Ectodermal cell (in vitro differentiated cells): ENCODE measurements at regions not wholly inside any gene's neighbourhood (a gene's known extent, or its start where the extent isn't known, plus 50 kb on each side); places are given as distances from the start of the nearest gene placed in this dataset.

Experiments used
- H3K27ac ChIP-seq: 2 replicates; pipeline ENCODE4 v1.7.0; 2013; ENCODE audit warnings: mild to moderate bottlenecking, low read depth, low read length; ENCODE audit not compliant: insufficient read depth, poor library complexity, severe bottlenecking
- H3K27me3 ChIP-seq: 2 replicates; pipeline ENCODE4 v1.7.0; 2013; ENCODE audit warnings: mild to moderate bottlenecking, low read length; ENCODE audit not compliant: insufficient read depth, control insufficient read depth, poor library complexity, severe bottlenecking
- H3K36me3 ChIP-seq: one replicate; pipeline ENCODE4 v1.7.0; 2013; ENCODE audit warnings: low read length; ENCODE audit not compliant: control insufficient read depth, insufficient read depth
- H3K4me1 ChIP-seq: one replicate; pipeline ENCODE4 v1.7.0; 2013; ENCODE audit warnings: low read length; ENCODE audit not compliant: control insufficient read depth, insufficient read depth
- H3K4me3 ChIP-seq: 2 replicates; pipeline ENCODE4 v1.7.0; 2013; ENCODE audit warnings: low read depth, low read length, control low read depth; ENCODE audit not compliant: insufficient read depth
- H3K9me3 ChIP-seq: 2 replicates; pipeline ENCODE4 v1.7.0; 2013; ENCODE audit warnings: mild to moderate bottlenecking, low read length, moderate library complexity; ENCODE audit not compliant: control insufficient read depth
- WGBS, 2 experiments: methylation state at CpG; one replicate each; pipeline ENCODE4 v1.1.7; 2013; ENCODE audit warnings: missing lambda C conversion rate in 2 of 2; 5-methylcytosine and 5-hydroxymethylcytosine counted together

DNA sequence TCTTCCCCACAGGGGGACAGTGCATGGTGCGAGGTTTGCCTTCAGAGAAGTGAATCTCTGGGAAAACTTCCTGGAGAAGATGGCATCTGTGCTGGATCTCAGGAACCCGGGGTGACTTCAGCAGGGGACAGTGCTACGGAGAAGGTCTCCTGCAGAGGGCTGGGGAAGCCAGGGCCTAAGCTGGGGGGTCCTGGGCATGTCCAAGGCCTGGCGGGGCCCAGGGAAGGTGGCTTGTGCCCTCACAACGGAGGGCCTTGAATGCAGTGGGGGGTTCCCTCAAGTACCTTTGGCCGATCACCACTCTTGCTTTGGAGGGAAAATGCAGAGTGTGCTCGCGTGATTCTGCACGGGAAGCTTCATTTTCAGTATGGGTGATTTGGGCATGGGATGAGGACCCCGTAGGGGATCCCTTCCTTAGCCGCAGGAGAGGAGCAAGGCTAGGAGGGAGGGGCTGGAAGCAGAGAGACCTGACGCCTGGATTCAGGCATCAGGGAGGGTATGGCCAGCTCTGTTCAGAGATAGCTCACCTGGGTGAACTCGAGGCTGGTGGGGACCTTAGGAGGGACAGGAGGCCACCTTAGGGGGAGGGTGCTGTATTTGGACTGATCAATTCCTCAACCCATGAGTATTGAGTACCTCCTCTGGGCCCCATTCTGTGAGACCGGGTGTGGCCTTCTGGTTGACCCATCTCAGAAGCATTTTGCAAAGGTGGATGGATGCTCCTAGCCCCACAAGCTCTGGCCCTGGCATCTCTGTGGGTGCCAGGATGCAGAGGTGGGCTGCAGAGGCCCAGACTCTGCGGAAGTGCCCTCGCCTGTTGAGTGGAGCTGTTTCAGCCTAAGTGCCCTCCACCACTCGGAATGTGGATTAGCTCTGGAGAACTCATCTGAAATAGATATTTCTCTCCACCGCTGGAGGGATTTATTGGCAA is 529.4 kb downstream of the TBC1D22A start:
- no peaks in the 10 kb centered on the region for H3K4me1 ChIP-seq
- peaks cover 8% of the 10 kb centered on the region for H3K9me3 ChIP-seq
- no peak overlapping the region for H3K4me3 ChIP-seq
- H3K27ac ChIP-seq, result no peak overlapping the region
- no peaks in the 10 kb centered on the region for H3K36me3 ChIP-seq
- 76 to 77% methylated on average over 18 of the region's 18 CpGs for WGBS, 2 experiments
- no peaks in the 10 kb centered on the region for H3K27me3 ChIP-seq

- Histone ChIP-seq H3K4me3 (no peak overlapping the region), H3K9me3 (peaks cover 11% of the 10 kb centered on the region), H3K27me3 (no peaks in the 10 kb centered on the region), H3K36me3 (no peaks in the 10 kb centered on the region), H3K4me1 (no peaks in the 10 kb centered on the region), H3K27ac (no peak overlapping the region)
- 84 to 86% methylated on average over 17 to 20 of the region's 20 CpGs for WGBS, 2 experiments
Measured at GRCh38 chr22:47290706-47291430, 528.4 kb downstream of the TBC1D22A start.

DNA sequence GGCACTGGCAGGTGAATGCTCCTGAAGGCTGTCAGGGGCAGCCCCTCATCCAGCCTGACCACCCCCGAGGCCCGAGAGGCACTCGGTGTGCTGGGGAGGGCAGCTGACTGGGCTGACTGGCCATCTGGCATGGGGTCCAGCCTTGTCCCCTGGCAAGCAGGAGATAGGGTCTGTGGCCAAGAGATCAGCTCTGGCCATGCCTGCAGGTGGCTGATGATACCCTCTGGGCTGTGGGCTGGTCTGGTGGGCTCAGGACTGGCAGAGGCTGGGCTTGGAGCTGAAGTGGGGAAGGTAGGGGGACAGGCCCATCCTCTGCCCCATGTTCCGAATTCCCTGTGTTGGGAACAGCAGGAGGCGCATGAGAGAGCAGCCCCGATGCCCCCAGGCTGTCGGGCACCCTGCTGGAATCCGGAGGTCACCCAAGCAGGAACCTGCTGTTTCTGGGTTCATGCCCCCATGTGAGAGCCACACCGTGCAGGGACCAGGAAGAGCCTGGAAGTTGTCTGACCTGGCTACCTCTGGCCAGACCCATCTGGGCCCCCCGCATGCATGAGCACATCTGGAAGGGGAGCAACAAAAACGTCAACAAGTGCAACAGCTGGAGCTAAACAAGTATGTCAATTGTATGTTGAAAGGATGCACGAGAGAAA is 527.0 kb downstream of the TBC1D22A start:
- Histone ChIP-seq H3K9me3 (peaks cover 9% of the 10 kb centered on the region), H3K27ac (no peak overlapping the region), H3K4me3 (no peak overlapping the region), H3K36me3 (no peaks in the 10 kb centered on the region), H3K27me3 (no peaks in the 10 kb centered on the region), H3K4me1 (no peaks in the 10 kb centered on the region)
- 75 to 76% methylated on average over 12 of the region's 12 CpGs for WGBS, 2 experiments

DNA sequence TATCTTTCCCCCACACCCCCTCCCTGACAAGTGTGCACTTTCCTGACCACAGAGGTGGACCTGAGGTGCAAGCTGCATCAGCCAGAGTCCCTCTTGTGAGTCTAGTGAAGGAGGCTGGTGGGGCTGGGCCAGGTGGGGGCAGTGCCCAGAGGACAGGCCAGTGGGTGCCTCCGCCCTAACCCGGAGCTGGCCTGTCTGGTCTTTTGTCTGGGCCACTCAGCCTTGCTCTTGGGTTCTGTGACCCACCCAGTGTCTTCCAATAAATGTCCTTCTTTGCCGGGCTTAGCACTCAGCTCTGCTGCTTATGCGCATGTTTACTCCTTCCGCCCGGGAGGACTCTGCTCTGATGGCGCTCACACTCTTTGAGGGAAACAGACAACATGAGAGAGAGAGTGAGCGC is 526.2 kb downstream of the TBC1D22A start:
- 86 to 91% methylated on average over 8 of the region's 8 CpGs for WGBS, 2 experiments
- no peaks in the 10 kb centered on the region for H3K4me1 ChIP-seq
- H3K27me3 ChIP-seq, result no peaks in the 10 kb centered on the region
- no peak overlapping the region for H3K27ac ChIP-seq
- no peaks in the 10 kb centered on the region for H3K36me3 ChIP-seq
- H3K9me3 ChIP-seq, result peaks cover 8% of the 10 kb centered on the region
- H3K4me3 ChIP-seq, result no peak overlapping the region

DNA sequence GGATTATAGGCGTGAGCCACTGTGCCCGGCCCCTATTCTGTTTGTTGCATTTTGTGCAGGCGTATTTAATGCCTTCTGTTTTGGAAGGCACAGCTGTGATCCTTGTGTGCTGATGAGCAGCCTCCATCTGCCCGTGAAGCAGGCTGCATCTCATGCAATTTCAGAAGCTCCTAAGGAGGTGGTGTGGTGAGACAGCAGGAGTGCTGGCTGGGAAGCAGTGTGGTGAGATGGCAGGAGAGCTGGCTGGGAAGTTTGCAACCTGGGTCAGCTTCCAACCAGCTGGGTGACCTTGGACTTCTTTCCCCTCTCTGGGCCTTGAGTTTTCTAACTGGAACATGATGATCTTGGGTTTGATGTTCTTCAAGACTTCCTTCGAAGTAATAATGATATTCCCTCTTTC is 525.1 kb downstream of the TBC1D22A start:
- Histone ChIP-seq H3K4me3 (no peak overlapping the region), H3K27me3 (no peaks in the 10 kb centered on the region), H3K4me1 (no peaks in the 10 kb centered on the region), H3K36me3 (no peaks in the 10 kb centered on the region), H3K9me3 (peaks cover 15% of the 10 kb centered on the region), H3K27ac (no peak overlapping the region)
- 82 to 83% methylated on average over 5 of the region's 5 CpGs for WGBS, 2 experiments

DNA sequence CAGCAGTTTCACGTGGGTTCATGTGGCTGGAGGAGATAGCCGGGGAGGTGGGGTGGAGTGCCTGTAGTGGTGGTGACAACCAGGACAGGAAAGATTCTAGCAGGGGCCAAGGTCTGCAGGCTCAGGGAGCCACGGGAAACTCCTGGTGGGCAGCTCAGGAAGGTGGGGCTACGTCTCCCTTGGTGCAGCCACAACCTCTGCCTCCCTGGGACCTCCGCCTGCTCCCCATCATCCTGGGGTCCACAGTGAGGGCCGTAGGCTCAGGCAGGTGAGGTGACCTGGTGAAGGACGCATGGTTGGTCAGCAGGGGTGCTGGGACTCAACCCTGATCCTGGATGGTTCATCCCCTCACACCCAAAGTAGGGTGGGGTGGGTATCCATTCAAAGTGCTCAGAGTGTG is 524.1 kb downstream of the TBC1D22A start:
- Histone ChIP-seq H3K9me3 (peaks cover 15% of the 10 kb centered on the region), H3K36me3 (no peaks in the 10 kb centered on the region), H3K4me1 (no peaks in the 10 kb centered on the region), H3K4me3 (no peak overlapping the region), H3K27ac (no peak overlapping the region), H3K27me3 (no peaks in the 10 kb centered on the region)
- WGBS, 2 experiments, result 66% methylated on average over 7 of the region's 7 CpGs

GRCh38 chr22:47285981-47286380 is 523.5 kb downstream of the TBC1D22A start:
- Histone ChIP-seq H3K36me3 (no peaks in the 10 kb centered on the region), H3K9me3 (peaks cover 15% of the 10 kb centered on the region), H3K27me3 (no peaks in the 10 kb centered on the region), H3K27ac (no peak overlapping the region), H3K4me3 (no peak overlapping the region), H3K4me1 (no peaks in the 10 kb centered on the region)
- 74 to 81% methylated on average over 10 of the region's 10 CpGs for WGBS, 2 experiments

GRCh38 chr22:47284822-47285221 is 522.4 kb downstream of the TBC1D22A start:
- Histone ChIP-seq H3K9me3 (peaks cover 23% of the 10 kb centered on the region), H3K4me1 (no peaks in the 10 kb centered on the region), H3K27me3 (no peaks in the 10 kb centered on the region), H3K36me3 (no peaks in the 10 kb centered on the region), H3K27ac (no peak overlapping the region), H3K4me3 (no peak overlapping the region)
- WGBS, 2 experiments, result 90% methylated on average over 8 of the region's 8 CpGs

- Histone ChIP-seq H3K27me3 (no peaks in the 10 kb centered on the region), H3K4me1 (no peaks in the 10 kb centered on the region), H3K9me3 (peaks cover 23% of the 10 kb centered on the region), H3K36me3 (no peaks in the 10 kb centered on the region), H3K4me3 (no peak overlapping the region), H3K27ac (no peak overlapping the region)
- WGBS, 2 experiments, result 88% methylated on average over 8 of the region's 8 CpGs
Measured at GRCh38 chr22:47284360-47284759, 521.9 kb downstream of the TBC1D22A start.
